ENCODE measurements at regions not wholly inside any gene's neighbourhood (a gene's known extent, or its start where the extent isn't known, plus 50 kb on each side); places are given as distances from the start of the nearest gene placed in this dataset.

DNA sequence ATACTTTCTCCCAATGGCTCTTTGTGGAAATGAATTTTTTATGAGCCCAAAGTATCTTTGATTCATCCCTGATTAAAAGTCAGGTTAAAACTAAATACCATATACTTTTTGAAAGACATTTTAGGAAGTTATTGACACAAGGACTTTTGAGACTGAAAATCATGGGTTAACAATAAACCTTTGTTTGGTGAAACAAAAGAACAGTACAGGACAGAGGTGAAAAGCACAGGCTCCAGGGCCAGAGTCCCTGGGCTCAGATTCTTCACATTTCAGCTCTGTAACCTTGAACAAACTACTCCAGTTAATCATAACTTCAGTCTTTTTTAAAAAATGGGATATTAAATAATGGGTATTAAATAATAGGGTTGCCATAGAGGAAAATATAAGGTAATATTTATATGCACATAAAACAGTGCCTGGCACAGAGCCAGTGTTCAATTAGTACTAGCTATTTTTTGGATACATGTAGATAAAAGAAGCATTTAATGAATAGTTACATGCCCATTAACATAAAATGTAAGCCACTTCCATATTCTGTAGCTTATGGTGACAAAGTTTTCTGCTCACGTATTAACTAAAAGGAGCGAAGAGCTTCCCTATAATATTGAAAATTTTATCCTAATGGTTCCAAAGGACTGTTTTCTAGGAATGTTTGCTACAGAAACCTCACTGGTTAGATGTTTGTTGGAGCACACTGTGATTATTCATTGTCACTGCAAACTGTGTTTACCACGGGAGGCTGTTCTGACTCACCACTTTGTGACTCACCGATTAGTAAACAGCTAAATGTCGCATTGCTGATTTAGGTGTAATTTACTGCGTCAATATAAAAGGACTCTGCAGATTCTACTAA, 255.4 kb downstream of the DAD1 start:
- DNase-seq: no peak

DNA sequence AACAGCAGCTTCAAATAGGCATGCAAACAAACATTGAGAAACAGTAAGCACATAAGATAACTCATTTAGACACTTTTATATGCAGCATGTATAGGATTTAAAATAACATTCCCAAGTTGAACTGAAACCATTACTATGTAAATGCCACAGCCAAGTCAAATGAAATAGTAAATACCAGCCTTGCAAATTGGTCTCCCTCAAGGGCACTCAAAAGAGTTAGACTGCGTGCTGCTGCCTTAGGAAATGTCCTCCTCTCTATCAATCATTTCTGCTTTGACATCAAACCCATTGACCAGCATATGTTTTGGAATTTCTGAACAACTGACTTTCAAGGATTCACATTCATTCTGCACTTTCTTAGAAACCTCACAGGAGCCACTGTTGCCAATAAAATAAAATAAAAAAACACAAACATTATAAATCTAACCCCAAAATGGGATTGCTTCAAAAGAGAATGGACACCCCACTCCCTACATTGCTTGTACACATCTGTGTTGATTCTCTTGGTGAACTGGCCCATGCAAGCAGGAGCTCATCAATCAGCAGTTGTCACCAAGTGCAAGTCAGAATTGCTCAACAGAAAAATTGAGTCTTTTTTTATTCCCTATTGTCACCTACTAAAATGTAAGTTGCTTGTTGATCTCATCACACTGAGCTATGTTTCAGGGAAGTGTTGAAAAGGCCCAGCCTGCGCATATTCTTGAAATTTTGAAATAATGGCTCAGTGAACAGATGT, 256.2 kb downstream of the DAD1 start:
- no peak for DNase-seq

DNA sequence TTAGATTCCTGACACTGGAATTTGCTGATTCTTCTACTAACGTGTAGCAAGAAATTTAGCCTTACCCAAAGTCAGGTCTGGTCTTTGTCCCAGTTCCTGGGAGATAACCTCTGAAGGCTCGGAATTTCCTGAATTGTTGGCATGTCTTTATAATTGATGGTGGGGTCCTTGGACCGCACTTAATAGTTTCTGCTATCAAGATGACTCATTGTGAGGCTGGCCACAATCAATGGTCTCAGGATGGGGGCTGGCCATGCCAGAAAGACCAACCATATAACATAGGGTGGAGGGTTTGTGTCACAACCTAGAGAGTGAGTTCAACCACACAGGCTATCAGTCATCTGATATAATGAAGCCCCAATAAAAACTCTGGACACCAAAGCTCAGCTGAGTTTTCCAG, 259.7 kb downstream of the DAD1 start:
- no peak for DNase-seq

DNA sequence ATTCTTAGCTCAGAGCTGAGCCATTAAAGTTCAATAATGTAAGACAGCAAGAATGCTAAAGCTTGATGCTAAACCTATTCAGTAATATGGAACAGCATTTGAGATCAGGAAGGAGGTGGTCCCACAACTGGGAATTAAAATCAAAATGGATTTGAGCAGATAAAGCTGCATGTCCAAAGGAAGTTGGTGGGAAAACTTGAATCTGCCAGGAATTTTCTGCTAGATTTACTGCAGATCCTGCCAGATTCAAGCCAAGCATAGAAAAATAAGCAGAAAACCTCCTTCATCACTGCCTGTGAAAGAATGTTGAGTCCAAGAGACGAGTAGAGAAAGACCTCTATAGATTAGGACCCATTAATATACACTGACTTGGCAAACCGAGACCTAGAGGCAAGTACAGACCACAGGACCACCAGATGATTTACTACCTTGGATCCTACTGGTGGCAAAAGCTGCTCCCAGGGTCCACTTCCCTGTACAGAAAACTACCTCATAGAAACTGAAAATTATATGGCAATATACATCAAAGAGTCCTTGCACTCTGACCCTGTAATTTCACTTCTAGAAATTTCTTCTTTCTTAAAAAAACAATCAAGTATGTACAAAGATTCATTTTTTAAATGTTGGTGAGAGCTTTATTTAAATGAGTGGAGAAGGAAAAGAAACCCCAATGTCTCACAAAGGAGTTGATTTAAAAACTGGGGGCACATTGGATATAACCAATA, 263.2 kb downstream of the DAD1 start:
- DNase-seq: no peak

DNA sequence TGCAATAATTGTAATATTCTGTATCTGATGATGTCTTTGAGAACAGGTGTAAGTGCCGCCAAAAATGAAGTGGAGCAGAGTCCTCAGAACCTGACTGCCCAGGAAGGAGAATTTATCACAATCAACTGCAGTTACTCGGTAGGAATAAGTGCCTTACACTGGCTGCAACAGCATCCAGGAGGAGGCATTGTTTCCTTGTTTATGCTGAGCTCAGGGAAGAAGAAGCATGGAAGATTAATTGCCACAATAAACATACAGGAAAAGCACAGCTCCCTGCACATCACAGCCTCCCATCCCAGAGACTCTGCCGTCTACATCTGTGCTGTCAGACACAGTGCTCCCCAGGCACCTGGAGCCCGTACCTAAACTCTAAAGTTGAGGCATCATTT, 268.7 kb downstream of the DAD1 start:
- DNase-seq: no peak

DNA sequence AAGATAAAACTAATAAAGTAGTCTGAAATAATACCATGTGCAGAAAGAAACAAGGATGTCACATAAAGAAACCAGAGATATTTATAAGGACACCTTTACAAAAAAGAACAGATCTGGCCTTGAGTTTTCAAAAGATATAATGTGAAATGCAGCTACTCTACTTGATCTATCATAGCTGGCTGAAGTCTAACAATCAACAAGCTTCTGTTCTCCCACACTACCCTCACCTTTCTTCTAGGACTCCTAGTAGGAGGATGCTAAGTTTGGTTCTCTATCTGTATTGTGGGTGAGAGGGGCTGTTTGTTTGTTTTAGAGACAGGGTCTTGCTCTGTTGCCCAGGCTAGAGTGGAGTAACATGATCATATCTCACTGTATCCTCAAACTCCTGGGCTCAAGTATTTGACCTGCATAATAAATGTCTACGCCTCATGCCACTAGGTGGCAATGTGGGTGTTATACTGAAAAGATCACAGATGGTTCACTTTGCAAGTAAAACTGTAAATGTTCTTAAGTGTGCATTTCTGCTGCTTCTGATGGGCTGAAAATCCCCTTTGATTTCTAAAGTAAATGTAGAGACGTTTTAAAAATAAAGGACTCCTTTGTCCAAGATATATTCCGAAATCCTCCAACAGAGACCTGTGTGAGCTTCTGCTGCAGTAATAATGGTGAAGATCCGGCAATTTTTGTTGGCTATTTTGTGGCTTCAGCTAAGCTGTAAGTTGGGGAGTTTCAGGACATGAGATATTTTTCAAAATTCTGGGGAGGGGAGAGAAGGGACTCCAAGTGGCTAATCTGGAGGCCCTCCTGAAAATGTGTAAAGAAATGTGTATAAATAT, 269.3 kb downstream of the DAD1 start:
- DNase-seq: peak; percentile 42

DNA sequence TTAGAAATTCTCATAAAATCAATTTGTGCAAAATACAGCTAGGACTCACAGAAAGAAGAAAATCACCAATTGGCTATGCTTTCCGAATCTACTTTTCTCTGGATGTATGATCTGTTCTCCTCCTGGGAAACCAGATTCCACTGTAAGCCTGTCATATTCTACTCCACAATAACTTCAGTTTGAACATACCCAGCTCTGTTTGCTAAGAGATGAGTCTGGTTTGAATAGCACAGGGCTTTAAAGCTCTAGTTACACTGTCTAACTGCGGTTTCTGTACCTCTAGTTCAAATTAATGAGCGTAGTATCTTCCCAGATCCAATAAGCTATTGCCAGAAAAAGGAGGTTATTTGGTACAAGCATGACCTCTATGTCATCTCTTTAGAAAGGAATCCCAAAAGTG, 270.1 kb downstream of the DAD1 start:
- DNase-seq: no peak

DNA sequence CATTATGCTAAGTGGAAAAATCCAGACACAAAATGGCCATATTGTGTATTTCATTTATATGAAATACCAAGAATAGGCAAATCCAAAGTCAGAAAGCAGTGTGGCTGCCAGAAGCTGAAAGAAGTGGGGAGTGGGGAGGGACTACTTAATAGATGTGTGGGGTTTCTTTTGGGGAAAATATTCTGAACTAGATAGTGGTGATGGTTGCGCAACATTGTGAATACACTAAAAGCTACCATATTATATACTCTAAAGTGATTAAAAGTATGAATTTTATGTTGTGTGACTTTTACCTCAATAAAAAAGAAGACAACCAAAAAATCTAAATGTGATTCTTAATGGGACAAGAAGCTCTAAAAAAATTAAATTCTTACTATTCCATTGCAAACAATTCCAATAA, 272.6 kb downstream of the DAD1 start:
- no peak for DNase-seq

DNA sequence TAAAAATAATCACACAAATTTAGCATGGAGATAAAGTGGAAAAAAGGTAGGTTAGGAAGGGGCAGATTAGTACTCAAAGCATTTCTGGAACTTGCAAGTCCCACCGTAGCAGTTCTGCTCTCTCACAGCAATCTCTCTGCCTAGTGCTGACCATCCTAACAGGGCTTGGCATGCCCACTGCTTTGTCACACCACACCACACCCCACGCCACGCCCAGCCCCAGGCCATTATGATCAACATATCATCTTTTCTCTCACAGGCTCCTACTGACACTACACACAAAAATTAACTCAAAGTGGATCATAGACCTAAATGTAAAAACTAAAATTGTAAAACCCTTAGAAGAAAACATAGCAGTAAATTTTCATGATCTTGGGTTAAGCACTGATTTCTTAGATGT, 273.7 kb downstream of the DAD1 start:
- no peak for DNase-seq

DNA sequence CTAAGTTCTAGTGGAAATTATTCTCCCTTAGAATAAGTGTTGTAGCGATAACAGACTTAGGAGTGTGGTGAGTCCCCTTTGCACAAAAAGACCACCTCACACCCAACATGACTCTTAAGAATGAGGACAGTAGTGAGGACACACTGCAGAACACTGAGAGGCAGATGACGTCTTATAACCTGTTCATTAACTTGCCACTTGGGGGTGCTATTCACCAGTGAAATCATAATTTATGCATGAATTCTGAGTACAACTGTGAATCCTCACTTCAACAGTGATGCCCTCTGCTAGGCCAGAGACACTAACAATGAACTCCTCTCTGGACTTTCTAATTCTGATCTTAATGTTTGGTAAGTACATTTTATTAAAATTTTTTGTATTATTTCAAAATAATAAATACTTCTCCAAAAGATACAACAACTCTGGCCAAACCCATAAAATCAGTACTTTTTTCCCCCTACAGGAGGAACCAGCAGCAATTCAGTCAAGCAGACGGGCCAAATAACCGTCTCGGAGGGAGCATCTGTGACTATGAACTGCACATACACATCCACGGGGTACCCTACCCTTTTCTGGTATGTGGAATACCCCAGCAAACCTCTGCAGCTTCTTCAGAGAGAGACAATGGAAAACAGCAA, 274.7 kb downstream of the DAD1 start:
- DNase-seq: peak; percentile 38

DNA sequence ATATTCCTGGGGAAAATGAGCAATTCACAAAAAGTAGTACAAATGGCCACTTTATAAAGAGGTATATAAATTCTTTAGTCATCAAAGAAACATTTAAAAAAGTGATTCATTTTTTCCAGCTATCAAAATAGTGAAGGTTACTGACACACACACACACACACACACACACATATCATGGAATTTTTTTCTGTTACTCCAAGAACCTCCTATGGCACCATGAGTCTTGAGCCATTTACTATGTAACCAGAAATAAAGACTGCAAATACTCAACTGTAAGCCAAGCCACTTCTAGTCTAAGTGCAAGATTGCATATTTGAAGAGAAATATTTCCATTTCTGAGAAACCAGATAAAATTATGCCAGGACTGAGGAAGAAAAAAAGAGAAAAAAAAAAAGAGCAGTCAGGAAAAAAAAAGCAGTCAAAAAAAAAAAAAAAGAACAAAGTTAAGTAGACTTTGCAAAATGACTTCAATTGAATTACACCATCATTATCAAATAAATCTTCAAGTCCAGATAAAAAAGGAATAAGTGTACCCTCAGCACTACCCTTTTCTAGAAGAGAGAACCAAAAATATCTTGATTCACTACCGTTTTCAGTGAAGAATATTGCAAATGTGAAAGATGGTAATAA, 275.7 kb downstream of the DAD1 start:
- no peak for DNase-seq

DNA sequence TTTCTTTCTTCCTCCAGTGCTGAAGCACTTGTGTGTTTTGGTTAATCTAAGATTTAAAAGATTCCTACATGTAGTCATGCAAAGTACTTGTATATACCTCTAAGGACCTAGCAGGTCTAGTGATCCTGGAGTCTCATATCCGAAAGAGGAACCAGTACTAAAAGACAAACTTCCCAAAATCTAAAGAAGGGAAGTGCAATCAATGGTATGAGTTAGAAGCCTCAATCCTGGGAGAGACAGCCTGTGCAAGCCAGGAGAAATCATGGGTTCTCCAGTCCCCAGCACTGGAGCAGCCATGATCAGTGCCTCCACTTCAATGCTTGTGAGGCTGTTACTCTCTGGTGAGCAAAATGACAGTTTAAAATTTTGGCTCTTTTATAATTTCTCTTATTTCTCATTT, 277.4 kb downstream of the DAD1 start:
- DNase-seq: no peak

DNA sequence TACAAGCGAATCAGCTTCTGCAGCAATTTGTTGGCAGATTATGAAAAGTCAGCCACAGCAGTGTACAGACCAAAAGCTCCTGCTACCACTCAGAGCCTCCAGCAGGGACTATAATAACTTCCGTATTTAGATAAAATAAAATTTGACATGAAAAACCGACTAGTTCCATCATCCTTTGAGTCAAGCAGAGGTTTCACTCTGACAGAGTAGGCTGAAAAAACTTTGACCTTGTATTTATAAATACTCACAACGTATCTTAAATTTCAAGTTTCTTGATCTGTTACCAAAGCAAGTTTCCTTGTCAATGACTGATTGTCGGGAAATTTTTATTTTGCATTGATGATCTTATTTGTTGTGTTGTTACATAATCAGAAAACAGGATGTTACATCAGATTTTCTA, 283.4 kb downstream of the DAD1 start:
- peak; percentile 16 for DNase-seq

DNA sequence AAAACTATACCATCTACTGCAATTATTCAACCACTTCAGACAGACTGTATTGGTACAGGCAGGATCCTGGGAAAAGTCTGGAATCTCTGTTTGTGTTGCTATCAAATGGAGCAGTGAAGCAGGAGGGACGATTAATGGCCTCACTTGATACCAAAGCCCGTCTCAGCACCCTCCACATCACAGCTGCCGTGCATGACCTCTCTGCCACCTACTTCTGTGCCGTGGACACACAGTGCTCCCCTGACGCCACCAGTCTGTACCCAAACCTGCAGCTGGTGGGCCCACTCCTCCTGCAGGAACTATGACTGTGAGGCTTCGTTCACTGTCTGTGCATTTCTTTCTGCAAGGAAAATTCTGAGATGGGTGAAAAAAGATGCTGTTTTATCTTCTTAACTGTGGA, 284.7 kb downstream of the DAD1 start:
- DNase-seq: no peak

DNA sequence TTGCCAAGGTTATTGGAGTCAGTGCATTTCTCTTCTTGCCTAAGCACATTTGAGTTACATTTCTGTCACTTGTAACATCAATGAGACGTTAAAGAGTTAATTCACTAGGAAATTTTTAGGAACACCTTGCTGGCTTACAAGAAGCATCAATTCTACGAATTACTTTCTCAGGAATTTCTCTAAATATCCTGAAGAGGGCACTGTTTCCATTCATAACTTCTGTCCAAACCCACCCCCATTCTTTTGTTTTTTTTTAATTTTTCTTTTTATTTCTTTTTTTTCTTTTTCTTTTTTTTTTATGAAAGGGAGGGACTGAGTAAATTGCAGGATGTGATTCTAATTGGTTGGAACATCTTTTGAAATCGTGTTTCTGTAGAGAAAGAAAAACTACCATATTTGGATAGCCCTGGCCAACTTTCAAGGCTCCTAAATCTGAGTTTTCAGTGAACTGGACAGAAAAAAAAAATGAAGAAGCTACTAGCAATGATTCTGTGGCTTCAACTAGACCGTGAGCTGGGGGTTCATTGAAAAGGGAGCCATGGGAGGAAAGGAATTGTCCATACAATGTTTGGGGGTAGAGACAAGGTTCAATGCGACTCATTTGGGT, 285.3 kb downstream of the DAD1 start:
- DNase-seq: peak; percentile 5

DNA sequence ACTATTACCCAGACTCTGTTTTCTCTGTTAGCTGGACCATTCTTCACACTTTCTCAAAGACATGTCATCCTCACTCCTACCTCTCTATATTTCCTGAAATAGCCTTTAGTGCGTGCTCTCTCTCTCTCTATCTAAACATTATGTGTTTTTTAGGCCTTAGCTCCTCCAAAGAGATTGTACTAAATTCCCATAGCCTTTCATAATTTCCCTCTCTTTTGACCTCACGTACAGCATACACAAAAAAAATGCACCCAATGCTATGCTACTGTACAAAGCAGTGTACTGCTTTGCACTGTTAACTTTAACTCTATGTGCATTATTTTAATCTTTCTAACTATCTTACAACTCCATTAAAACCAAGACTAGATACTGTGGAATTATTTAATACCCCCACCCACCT, 288.4 kb downstream of the DAD1 start:
- no peak for DNase-seq

DNA sequence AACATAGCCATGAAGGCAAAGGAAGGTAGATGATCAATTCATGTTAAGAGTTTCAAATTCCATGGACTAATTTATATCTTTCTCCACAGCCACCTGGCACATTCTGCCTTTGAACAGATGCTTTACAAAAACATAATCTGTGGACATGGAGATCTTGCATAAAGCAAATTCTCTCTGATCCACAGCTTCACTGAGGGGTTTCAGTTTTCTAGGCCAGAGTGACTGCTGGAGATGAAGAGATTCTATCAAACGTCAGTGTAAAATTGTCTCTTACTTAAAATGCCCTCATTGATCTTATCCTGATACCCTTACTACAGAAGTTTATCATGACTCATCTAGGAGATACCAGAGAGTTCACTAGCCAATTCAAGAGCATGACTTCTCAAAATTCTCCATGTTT, 291.6 kb downstream of the DAD1 start:
- DNase-seq: no peak

DNA sequence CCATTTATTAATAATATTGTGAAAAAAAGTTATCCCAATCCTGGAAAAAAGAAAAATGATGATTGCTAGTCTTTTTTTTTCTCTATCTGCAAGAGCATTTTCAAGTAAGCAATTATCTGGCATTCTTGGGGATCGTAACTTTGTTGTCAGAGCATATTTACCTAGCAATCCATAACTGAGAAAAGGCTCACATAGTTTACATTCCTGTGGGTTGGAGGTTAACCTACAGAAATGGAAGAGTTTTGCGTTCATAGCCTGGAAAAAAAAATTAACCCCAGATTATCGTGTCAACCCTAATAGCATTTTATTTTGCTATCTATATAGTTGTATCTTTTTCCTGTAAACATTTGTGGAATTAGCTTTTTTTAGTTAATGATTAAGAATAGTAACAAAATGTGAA, 292.3 kb downstream of the DAD1 start:
- DNase-seq: no peak

DNA sequence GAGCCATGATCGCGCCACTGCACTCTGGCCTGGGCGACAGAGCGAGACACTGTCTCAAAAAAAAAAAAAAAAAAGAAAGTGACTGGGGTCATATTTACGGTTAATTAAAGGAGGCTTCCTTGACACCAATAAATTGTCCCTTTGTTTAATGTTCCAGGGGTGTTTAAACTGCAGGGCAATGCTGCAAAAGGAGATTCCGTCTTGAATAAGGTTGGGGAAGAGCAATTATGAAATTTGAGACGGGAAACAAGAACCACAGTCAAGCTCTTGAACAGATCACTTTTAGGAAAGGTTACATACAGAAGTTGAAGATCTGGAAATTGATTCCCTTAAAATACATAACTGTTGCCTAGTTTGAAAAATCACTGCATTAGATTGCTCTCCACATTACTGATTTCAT, 292.9 kb downstream of the DAD1 start:
- DNase-seq: no peak

DNA sequence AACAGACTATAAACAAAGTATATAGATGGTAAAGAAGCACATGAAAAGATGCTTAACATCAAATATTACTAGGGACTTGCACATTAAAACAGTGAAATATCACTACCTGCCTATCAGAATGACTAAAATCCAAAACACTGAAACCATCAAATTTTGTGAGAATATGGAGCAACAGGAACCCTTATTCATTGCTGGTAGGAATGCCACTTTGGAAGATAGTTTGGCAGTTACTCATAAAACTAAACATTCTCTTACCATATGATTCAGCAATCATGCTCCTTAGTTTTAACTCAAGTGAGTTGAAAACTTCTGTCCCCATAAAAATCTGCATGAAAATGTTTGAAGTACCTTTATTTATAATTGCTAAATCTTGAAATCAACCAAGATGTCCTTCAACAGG, 297.6 kb downstream of the DAD1 start:
- no peak for DNase-seq

DNA sequence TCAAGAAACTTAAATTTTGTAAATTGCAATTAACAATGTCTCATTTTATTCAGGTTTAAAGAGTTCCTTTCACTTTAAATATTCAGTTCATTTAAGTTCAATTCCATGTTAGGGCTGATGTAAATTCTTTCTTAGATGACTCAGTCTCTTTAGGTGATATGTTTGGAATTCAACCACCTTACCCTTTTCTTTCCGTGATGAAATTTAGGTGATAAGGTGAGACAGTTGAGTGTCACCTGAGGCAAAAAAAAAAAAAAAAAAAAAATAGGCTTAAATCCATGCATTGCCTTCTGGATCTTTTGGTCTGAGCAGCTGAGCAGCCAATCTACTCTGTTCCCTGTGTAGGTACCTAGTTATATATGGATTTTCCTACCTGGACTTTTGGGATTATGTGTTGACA, 299.5 kb downstream of the DAD1 start:
- no peak for DNase-seq

DNA sequence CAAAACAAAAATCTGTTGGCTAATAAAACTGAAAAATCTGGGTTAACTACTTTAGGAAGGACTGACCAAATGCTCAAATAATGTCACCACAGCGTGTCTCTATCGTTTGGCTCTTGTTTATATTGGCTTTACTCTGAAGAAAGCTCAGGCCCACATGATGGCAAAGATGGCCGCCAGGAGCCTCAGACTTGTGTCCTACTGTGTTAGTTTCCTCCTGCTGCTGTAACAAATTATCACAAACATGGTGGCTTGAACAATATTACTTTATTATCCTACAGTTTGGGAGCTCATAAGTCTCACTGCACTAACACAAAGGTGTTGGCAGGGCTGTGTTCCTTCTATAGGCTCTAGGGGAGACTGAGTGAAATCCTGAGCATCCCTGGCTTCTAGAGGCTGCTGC, 303.0 kb downstream of the DAD1 start:
- DNase-seq: no peak
